Endothelial cell of umbilical vein (primary cell): ENCODE measurements at regions not wholly inside any gene's neighbourhood (a gene's known extent, or its start where the extent isn't known, plus 50 kb on each side); places are given as distances from the start of the nearest gene placed in this dataset.

Experiments used
- EZH2 ChIP-seq: IDR thresholded peaks from 2 replicates; pipeline ENCODE4 v1.6.1; 2012; ENCODE audit warnings: borderline replicate concordance, low read depth, mild to moderate bottlenecking, moderate library complexity, low read length, inconsistent platforms; ENCODE audit not compliant: severe bottlenecking
- GATA2 ChIP-seq: IDR thresholded peaks from 2 replicates; pipeline ENCODE4 v1.7.0; 2011; ENCODE audit warnings: low read depth, mild to moderate bottlenecking, moderate library complexity, mixed read lengths, low read length; ENCODE audit not compliant: insufficient read length, insufficient read depth
- JUN ChIP-seq: IDR thresholded peaks from 2 replicates; pipeline ENCODE4 v1.6.1; 2011; ENCODE audit warnings: borderline replicate concordance, low read depth; ENCODE audit not compliant: insufficient read length, insufficient read depth
- POLR2AphosphoS5 ChIP-seq: IDR thresholded peaks from 2 replicates; pipeline ENCODE4 v1.6.1; 2012; ENCODE audit warnings: low read depth, mild to moderate bottlenecking, control low read depth, low read length, moderate library complexity; ENCODE audit not compliant: insufficient read depth
- TF ChIP-seq, protein P1 (sequence below), 2 donors: IDR thresholded peaks; 1 replicate in 1 of 2; 2 replicates in 1 of 2; pipeline ENCODE4 v1.5.1; 2011; ENCODE audit warnings: low read length in 2 of 2, mild to moderate bottlenecking in 2 of 2, moderate library complexity in 2 of 2, control low read depth in 1 of 2, inconsistent platforms in 1 of 2, low read depth in 1 of 2; ENCODE audit not compliant: insufficient read depth in 1 of 2; ENCODE audit errors: extremely low read depth in 1 of 2

DNA sequence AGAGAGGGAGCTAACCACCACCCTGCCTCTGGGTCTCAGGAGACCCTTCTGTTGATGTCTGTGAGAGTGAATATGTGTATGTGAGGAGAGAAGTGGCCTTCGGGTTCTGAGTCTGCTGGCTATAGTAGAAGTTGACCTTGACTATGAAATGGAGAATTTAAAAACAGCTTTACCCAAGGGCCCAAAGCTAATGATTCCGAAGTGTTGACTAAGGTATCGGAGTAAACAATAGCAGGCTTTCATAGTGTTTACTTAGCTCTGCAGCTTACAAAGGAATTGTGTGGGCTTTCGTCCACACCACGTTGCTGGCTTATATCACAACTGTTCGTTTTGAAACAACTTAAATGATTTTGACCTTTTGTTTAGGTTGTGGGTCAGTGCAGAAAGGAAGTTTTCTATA, 126.5 kb upstream of the JAG1 start:
- TF ChIP-seq, protein P1, sequence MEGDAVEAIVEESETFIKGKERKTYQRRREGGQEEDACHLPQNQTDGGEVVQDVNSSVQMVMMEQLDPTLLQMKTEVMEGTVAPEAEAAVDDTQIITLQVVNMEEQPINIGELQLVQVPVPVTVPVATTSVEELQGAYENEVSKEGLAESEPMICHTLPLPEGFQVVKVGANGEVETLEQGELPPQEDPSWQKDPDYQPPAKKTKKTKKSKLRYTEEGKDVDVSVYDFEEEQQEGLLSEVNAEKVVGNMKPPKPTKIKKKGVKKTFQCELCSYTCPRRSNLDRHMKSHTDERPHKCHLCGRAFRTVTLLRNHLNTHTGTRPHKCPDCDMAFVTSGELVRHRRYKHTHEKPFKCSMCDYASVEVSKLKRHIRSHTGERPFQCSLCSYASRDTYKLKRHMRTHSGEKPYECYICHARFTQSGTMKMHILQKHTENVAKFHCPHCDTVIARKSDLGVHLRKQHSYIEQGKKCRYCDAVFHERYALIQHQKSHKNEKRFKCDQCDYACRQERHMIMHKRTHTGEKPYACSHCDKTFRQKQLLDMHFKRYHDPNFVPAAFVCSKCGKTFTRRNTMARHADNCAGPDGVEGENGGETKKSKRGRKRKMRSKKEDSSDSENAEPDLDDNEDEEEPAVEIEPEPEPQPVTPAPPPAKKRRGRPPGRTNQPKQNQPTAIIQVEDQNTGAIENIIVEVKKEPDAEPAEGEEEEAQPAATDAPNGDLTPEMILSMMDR (IDR thresholded peaks at IDR 0.05; ENCODE audit: extremely low read depth in 1 of 2, insufficient read depth in 1 of 2, low read depth in 1 of 2, low read length in 2 of 2), result no peak
- no peak for TF ChIP-seq JUN
- no peak for TF ChIP-seq POLR2AphosphoS5
- no peak for TF ChIP-seq EZH2
- TF ChIP-seq GATA2, result no peak
